ENCODE measurements at regions not wholly inside any gene's neighbourhood (a gene's known extent, or its start where the extent isn't known, plus 50 kb on each side); places are given as distances from the start of the nearest gene placed in this dataset.

DNA sequence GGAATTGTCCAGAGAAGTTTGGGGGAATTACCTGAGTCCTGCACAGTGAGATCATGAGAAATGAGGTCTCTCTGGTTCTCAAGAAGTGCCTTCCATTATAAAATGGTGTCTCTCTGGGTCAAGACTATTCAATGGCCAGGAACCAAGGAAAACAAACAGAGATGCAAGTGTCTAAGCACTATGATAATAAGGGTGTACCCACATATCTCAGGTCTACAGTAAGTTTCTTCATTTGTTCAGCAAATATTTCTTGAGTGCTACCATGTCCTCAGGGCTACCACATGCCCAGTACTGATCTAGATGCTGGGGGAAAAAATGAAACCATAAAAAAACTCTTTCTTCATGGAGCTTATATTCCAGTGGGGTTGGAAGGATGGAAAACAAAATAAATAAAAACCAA is 170.0 kb downstream of the ACKR3 start:
- no peak overlapping the region for H3K9ac ChIP-seq (ENCODE audit: low read length)
- H3K4me2 ChIP-seq (ENCODE audit: low read length) = no peak overlapping the region
- H4K20me1 ChIP-seq (ENCODE audit: insufficient read depth) = no peaks in the 10 kb centered on the region
- no peak overlapping the region for H2AFZ ChIP-seq (ENCODE audit: low read depth, low read length)
- TF ChIP-seq EZH2 (IDR thresholded peaks at IDR 0.05; ENCODE audit: borderline replicate concordance, insufficient read depth, low read length, poor library complexity, severe bottlenecking) (no peak), EP300 (conservative IDR thresholded peaks at IDR 0.05; ENCODE audit: poor library complexity, severe bottlenecking) (no peak), MXI1 (conservative IDR thresholded peaks at IDR 0.05; ENCODE audit: poor library complexity, severe bottlenecking) (no peak), SMC3 (conservative IDR thresholded peaks at IDR 0.05; ENCODE audit: poor library complexity) (no peak), TAF1 (IDR thresholded peaks at IDR 0.05; ENCODE audit: low read depth) (no peak), RAD21 (conservative IDR thresholded peaks at IDR 0.05) (no peak), POLR2AphosphoS5 (IDR thresholded peaks at IDR 0.05) (no peak)
- TF ChIP-seq, protein P1, sequence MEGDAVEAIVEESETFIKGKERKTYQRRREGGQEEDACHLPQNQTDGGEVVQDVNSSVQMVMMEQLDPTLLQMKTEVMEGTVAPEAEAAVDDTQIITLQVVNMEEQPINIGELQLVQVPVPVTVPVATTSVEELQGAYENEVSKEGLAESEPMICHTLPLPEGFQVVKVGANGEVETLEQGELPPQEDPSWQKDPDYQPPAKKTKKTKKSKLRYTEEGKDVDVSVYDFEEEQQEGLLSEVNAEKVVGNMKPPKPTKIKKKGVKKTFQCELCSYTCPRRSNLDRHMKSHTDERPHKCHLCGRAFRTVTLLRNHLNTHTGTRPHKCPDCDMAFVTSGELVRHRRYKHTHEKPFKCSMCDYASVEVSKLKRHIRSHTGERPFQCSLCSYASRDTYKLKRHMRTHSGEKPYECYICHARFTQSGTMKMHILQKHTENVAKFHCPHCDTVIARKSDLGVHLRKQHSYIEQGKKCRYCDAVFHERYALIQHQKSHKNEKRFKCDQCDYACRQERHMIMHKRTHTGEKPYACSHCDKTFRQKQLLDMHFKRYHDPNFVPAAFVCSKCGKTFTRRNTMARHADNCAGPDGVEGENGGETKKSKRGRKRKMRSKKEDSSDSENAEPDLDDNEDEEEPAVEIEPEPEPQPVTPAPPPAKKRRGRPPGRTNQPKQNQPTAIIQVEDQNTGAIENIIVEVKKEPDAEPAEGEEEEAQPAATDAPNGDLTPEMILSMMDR (IDR thresholded peaks at IDR 0.05; ENCODE audit: poor library complexity, severe bottlenecking) = no peak
- TF ChIP-seq, protein P2, sequence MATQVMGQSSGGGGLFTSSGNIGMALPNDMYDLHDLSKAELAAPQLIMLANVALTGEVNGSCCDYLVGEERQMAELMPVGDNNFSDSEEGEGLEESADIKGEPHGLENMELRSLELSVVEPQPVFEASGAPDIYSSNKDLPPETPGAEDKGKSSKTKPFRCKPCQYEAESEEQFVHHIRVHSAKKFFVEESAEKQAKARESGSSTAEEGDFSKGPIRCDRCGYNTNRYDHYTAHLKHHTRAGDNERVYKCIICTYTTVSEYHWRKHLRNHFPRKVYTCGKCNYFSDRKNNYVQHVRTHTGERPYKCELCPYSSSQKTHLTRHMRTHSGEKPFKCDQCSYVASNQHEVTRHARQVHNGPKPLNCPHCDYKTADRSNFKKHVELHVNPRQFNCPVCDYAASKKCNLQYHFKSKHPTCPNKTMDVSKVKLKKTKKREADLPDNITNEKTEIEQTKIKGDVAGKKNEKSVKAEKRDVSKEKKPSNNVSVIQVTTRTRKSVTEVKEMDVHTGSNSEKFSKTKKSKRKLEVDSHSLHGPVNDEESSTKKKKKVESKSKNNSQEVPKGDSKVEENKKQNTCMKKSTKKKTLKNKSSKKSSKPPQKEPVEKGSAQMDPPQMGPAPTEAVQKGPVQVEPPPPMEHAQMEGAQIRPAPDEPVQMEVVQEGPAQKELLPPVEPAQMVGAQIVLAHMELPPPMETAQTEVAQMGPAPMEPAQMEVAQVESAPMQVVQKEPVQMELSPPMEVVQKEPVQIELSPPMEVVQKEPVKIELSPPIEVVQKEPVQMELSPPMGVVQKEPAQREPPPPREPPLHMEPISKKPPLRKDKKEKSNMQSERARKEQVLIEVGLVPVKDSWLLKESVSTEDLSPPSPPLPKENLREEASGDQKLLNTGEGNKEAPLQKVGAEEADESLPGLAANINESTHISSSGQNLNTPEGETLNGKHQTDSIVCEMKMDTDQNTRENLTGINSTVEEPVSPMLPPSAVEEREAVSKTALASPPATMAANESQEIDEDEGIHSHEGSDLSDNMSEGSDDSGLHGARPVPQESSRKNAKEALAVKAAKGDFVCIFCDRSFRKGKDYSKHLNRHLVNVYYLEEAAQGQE (IDR thresholded peaks at IDR 0.05; ENCODE audit: borderline replicate concordance) = no peak
- no peak overlapping the region for H3K27ac ChIP-seq (ENCODE audit: low read length)
- H3K9me2 ChIP-seq (ENCODE audit: insufficient read depth, low read length) = no peaks in the 10 kb centered on the region
- H3F3A ChIP-seq (ENCODE audit: insufficient read depth, low read length, poor library complexity, severe bottlenecking) = no peaks in the 10 kb centered on the region
- H3K27me3 ChIP-seq (ENCODE audit: insufficient read depth, low read depth, low read length) = no peaks in the 10 kb centered on the region
- H3K36me3 ChIP-seq (ENCODE audit: insufficient read depth, low read length) = no peaks in the 10 kb centered on the region
- no peaks in the 10 kb centered on the region for H3K9me3 ChIP-seq (ENCODE audit: low read length)
- H3K79me2 ChIP-seq (replicated peaks; ENCODE audit: insufficient read depth, low read length) = no peaks in the 10 kb centered on the region
- no peak overlapping the region for H3K4me3 ChIP-seq (ENCODE audit: low read length)

DNA sequence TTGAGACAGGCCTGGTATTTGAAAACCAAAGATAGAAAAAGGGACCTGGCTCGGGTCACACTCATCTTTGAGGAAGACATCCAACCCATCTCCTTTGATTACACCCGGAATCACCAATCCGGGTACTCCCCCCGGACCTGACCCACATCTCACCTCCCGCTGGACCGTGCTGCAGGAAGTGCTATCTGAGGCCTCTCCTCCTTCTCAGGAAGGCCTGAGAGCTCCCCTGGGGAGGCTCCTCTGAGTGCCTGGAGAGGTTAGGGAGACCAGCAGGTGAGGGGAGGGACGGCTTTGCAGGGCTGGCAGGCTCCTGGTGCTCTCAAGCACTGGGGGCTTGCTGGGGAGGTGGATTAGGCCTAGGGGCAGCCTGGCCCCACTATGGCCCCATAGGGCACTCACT is 170.9 kb downstream of the ACKR3 start:
- TF ChIP-seq POLR2AphosphoS5 (IDR thresholded peaks at IDR 0.05) = no peak
- TF ChIP-seq, protein P2 (IDR thresholded peaks at IDR 0.05; ENCODE audit: borderline replicate concordance) = no peak
- TF ChIP-seq SMC3 (conservative IDR thresholded peaks at IDR 0.05; ENCODE audit: poor library complexity) = no peak
- no peak for TF ChIP-seq RAD21 (conservative IDR thresholded peaks at IDR 0.05)
- no peak for TF ChIP-seq EZH2 (IDR thresholded peaks at IDR 0.05; ENCODE audit: borderline replicate concordance, insufficient read depth, low read length, poor library complexity, severe bottlenecking)
- TF ChIP-seq EP300 (conservative IDR thresholded peaks at IDR 0.05; ENCODE audit: poor library complexity, severe bottlenecking) = no peak
- TF ChIP-seq TAF1 (IDR thresholded peaks at IDR 0.05; ENCODE audit: low read depth) = no peak
- TF ChIP-seq MXI1 (conservative IDR thresholded peaks at IDR 0.05; ENCODE audit: poor library complexity, severe bottlenecking) = no peak

More for the DNA sequence above, 170.9 kb downstream of the ACKR3 start:
- H4K20me1 ChIP-seq (ENCODE audit: insufficient read depth) = no peaks in the 10 kb centered on the region
- H3K79me2 ChIP-seq (replicated peaks; ENCODE audit: insufficient read depth, low read length) = no peaks in the 10 kb centered on the region
- H3F3A ChIP-seq (ENCODE audit: insufficient read depth, low read length, poor library complexity, severe bottlenecking) = no peaks in the 10 kb centered on the region
- no peaks in the 10 kb centered on the region for H3K27me3 ChIP-seq (ENCODE audit: insufficient read depth, low read depth, low read length)
- H3K36me3 ChIP-seq (ENCODE audit: insufficient read depth, low read length) = no peaks in the 10 kb centered on the region
- H3K4me2 ChIP-seq (ENCODE audit: low read length) = no peak overlapping the region
- H3K9me2 ChIP-seq (ENCODE audit: insufficient read depth, low read length) = no peaks in the 10 kb centered on the region
- no peak overlapping the region for H3K27ac ChIP-seq (ENCODE audit: low read length)
- no peaks in the 10 kb centered on the region for H3K9me3 ChIP-seq (ENCODE audit: low read length)
- no peak overlapping the region for H3K4me3 ChIP-seq (ENCODE audit: low read length)
- H3K9ac ChIP-seq (ENCODE audit: low read length) = no peak overlapping the region
- no peak overlapping the region for H2AFZ ChIP-seq (ENCODE audit: low read depth, low read length)

All from neural cell (in vitro differentiated cells).